ENCODE measurements at regions not wholly inside any gene's neighbourhood (a gene's known extent, or its start where the extent isn't known, plus 50 kb on each side); places are given as distances from the start of the nearest gene placed in this dataset.

DNA sequence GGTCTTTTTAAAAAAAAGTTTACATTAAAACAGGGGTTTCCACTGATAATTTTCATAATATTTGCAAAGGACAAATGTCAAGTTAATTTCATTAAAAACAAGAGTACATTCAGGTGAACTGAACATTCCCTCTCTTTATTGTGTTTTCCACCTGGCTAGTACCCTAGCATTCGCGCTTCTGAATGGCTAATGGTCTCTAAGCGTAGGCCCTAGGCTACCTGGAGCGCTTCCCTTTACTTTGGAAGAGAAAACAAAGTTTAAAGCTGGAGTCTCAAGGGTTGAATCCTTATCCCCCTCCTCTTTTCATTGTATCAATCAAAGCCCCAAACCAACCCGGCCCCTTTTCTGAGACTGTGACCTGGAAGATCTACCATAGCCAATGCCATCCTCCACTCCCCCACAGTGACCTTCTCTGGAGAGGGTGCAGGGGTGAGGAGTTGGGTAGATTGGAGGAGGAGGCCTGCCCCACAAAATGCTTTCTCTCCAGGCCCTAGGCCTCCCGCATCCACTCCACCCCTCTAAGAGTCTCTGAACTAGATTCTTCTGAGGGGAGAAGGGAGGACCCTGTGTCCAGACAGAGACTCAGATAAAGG lies 73.3 kb upstream of the TBCA start:
- no peak overlapping the region for H3K4me3 ChIP-seq (ENCODE audit: low read length in 2 of 2)
- H3K4me3 Mint-ChIP-seq = peak overlapping the region in 2 of 8 donors; percentile 13 to 28
- H3K36me3 ChIP-seq (ENCODE audit: insufficient read depth, low read length) = no peaks in the 10 kb centered on the region
- peaks cover 5 to 29% (median 22%) of the 10 kb centered on the region in 4 donors for H3K4me1 Mint-ChIP-seq
- POLR2A ChIA-PET (ENCODE audit: partially characterized antibody) = no interaction called here
- peaks cover 29 to 49% of the 10 kb centered on the region in 2 donors for H3K27me3 Mint-ChIP-seq
- H3K27ac Mint-ChIP-seq = no peak overlapping the region
- CTCF ChIA-PET (ENCODE audit: partially characterized antibody) = no interaction called here
- H3K27ac ChIP-seq (ENCODE audit: low read depth, low read length) = no peak overlapping the region
- peaks cover 9% of the 10 kb centered on the region for H3K27me3 ChIP-seq (ENCODE audit: insufficient read depth, low read length)
- peaks cover 22% of the 10 kb centered on the region for H3K4me1 ChIP-seq (ENCODE audit: insufficient read depth, low read length)
- intact Hi-C loops (cut with micrococcal nuclease) = no loop called here
- H3K9me3 Mint-ChIP-seq = peaks cover 0 to 4% (median 0%) of the 10 kb centered on the region in 8 donors
- no peaks in the 10 kb centered on the region for H3K9me3 ChIP-seq (ENCODE audit: control insufficient read depth in 1 of 2, low read length in 2 of 2)
- H3K36me3 Mint-ChIP-seq = no peaks in the 10 kb centered on the region
- DNase-seq = no peak

DNA sequence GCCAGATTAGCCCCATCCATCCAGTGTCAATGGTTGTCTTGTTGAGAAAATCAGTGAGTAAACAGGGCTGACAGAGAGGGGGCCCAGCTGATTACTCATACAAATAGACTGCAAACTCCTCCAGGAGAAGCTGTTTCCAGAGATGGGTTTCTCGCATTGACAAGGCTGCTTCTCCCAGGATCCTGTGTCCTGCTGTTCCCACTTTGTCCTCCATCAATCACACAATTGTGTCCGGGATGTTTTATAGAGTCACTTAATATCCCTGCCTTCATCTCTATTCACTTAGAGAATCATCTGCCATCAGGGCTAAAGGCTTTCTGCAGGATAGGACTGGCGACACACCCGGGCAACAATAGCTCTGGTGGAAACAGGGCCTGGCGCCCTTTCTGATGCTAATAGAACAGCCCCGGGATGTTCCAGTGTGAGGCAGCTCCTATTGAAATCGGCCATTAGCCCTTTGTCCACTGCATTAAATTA lies 71.7 kb upstream of the TBCA start:
- H3K27me3 ChIP-seq (ENCODE audit: insufficient read depth, low read length) = peaks cover 15% of the 10 kb centered on the region
- Mint-ChIP-seq H3K27me3 (peaks cover 34 to 51% of the 10 kb centered on the region in 2 donors), H3K27ac (no peak overlapping the region)

DNA sequence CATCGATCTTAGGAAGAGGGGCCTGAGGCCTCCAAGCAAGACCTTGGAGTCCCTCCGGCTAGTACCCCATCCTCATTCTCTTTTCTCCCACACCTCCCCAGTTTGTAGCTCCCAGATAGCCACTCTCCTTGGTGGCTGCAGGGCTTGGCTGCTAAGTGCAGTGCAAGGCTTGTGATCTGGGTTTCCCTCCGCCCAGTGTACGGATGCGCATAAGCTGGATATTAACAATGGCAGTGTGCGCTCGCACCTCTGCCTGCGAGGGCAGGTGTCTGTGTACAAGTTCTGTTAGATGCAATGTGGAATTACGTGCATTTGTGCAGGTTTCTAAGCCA lies 71.0 kb upstream of the TBCA start:
- Mint-ChIP-seq H3K4me3 (peak overlapping the region in 1 of 8 donors; percentile 26), H3K27ac (no peak overlapping the region), H3K4me1 (peaks cover 3 to 21% (median 15%) of the 10 kb centered on the region in 4 donors), H3K9me3 (peaks cover 0 to 4% (median 0%) of the 10 kb centered on the region in 8 donors), H3K27me3 (peaks cover 37 to 49% of the 10 kb centered on the region in 2 donors), H3K36me3 (no peaks in the 10 kb centered on the region)
- Histone ChIP-seq H3K27me3 (ENCODE audit: insufficient read depth, low read length) (peaks cover 15% of the 10 kb centered on the region), H3K27ac (ENCODE audit: low read depth, low read length) (no peak overlapping the region), H3K36me3 (ENCODE audit: insufficient read depth, low read length) (no peaks in the 10 kb centered on the region), H3K4me1 (ENCODE audit: insufficient read depth, low read length) (peaks cover 14% of the 10 kb centered on the region), H3K4me3 (ENCODE audit: low read length in 2 of 2) (no peak overlapping the region), H3K9me3 (ENCODE audit: control insufficient read depth in 1 of 2, low read length in 2 of 2) (no peaks in the 10 kb centered on the region)
- CTCF ChIA-PET (ENCODE audit: partially characterized antibody) = no interaction called here
- no peak for DNase-seq
- intact Hi-C loops (cut with micrococcal nuclease) = no loop called here
- POLR2A ChIA-PET (ENCODE audit: partially characterized antibody) = no interaction called here

More for the DNA sequence above, 71.7 kb upstream of the TBCA start:
- DNase-seq = no peak
- peaks cover 0 to 4% (median 0%) of the 10 kb centered on the region in 8 donors for H3K9me3 Mint-ChIP-seq
- H3K4me1 ChIP-seq (ENCODE audit: insufficient read depth, low read length) = peaks cover 21% of the 10 kb centered on the region
- no peak overlapping the region for H3K4me3 Mint-ChIP-seq
- intact Hi-C loops (cut with micrococcal nuclease) = no loop called here
- no peaks in the 10 kb centered on the region for H3K36me3 ChIP-seq (ENCODE audit: insufficient read depth, low read length)
- no peak overlapping the region for H3K27ac ChIP-seq (ENCODE audit: low read depth, low read length)
- H3K4me1 Mint-ChIP-seq = peaks cover 6 to 28% (median 22%) of the 10 kb centered on the region in 4 donors
- H3K36me3 Mint-ChIP-seq = no peaks in the 10 kb centered on the region
- POLR2A ChIA-PET (ENCODE audit: partially characterized antibody) = no interaction called here
- H3K4me3 ChIP-seq (ENCODE audit: low read length in 2 of 2) = no peak overlapping the region
- H3K9me3 ChIP-seq (ENCODE audit: control insufficient read depth in 1 of 2, low read length in 2 of 2) = no peaks in the 10 kb centered on the region
- CTCF ChIA-PET (ENCODE audit: partially characterized antibody) = no interaction called here

DNA sequence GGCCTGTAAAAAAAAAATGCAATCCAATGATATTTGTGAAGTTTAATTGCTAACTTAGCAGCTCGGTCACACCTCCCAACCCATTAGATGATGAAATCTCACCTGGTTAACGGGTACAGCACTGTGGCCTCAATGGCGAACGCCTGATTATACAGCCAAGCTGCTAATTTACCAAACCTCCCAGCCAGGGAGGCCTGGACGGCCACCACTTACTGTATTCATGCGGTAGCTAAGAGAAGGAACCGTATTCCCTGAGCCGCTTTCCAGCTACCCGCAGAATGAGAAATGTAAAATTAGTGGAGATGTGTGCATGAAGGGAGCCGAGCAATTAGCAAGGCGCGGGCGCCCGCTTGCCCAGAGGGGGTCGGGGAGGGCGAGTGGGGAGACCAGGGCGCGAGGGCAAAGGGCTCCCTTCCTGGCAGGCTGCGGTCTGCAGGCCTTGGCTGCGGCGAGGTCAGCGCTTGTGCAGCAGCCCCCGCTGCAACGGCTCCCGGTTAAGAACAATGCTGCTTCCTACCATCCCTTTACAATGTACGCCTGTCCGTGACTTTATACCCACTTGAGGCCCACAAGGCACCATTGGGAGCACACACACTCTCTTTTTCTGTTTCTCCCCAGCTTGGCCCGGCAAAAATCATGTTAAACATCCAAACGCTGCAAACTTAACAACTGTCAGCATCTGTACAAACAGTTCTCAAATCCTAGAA lies 70.4 kb upstream of the TBCA start:
- peaks cover 3 to 19% (median 12%) of the 10 kb centered on the region in 4 donors for H3K4me1 Mint-ChIP-seq
- intact Hi-C loops (cut with micrococcal nuclease) = no loop called here
- H3K27ac ChIP-seq (ENCODE audit: low read depth, low read length) = no peak overlapping the region
- DNase-seq = no peak
- H3K27me3 Mint-ChIP-seq = peaks cover 37 to 52% of the 10 kb centered on the region in 2 donors
- peaks cover 15% of the 10 kb centered on the region for H3K27me3 ChIP-seq (ENCODE audit: insufficient read depth, low read length)
- POLR2A ChIA-PET (ENCODE audit: partially characterized antibody) = no interaction called here
- no peak overlapping the region for H3K27ac Mint-ChIP-seq
- peaks cover 12% of the 10 kb centered on the region for H3K4me1 ChIP-seq (ENCODE audit: insufficient read depth, low read length)
- H3K36me3 ChIP-seq (ENCODE audit: insufficient read depth, low read length) = no peaks in the 10 kb centered on the region
- peaks cover 0 to 3% (median 0%) of the 10 kb centered on the region in 8 donors for H3K9me3 Mint-ChIP-seq
- no peaks in the 10 kb centered on the region for H3K36me3 Mint-ChIP-seq
- H3K9me3 ChIP-seq (ENCODE audit: control insufficient read depth in 1 of 2, low read length in 2 of 2) = no peaks in the 10 kb centered on the region
- H3K4me3 ChIP-seq (ENCODE audit: low read length in 2 of 2) = no peak overlapping the region
- H3K4me3 Mint-ChIP-seq = peak overlapping the region in 1 of 8 donors; percentile 26
- CTCF ChIA-PET (ENCODE audit: partially characterized antibody) = no interaction called here

DNA sequence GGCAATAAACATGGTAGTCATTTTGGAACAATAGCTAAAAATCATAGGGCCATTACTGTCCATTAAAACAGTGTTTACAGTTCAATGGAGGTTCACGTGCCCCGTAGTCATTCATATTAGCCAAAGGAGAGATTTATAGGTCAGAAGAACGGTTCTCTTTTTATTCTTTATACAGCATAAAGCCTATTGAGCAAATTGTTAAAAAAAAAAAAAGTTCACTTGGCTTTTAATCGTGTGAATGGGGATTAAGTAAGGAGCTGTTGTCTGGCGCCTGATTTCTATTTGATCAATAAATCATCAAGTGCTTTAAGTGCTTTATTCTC lies 69.1 kb upstream of the TBCA start:
- Mint-ChIP-seq H3K4me3 (peak overlapping the region in 5 of 8 donors; percentile 66 to 86 (median 75)), H3K27me3 (peaks cover 32 to 48% of the 10 kb centered on the region in 2 donors), H3K4me1 (peaks cover 3 to 10% (median 4%) of the 10 kb centered on the region in 4 donors), H3K9me3 (no peaks in the 10 kb centered on the region), H3K36me3 (no peaks in the 10 kb centered on the region), H3K27ac (no peak overlapping the region)
- intact Hi-C loops (cut with micrococcal nuclease) = no loop called here
- no peaks in the 10 kb centered on the region for H3K36me3 ChIP-seq (ENCODE audit: insufficient read depth, low read length)
- H3K9me3 ChIP-seq (ENCODE audit: control insufficient read depth in 1 of 2, low read length in 2 of 2) = no peaks in the 10 kb centered on the region
- peaks cover 8% of the 10 kb centered on the region for H3K27me3 ChIP-seq (ENCODE audit: insufficient read depth, low read length)
- no peak overlapping the region for H3K27ac ChIP-seq (ENCODE audit: low read depth, low read length)
- CTCF ChIA-PET (ENCODE audit: partially characterized antibody) = interaction anchor here (1.2 kb wide), 1 partner anchor 18 kb away, joined by 4 read pairs; no protein-coding TSS in a partner anchor
- H3K4me3 ChIP-seq (ENCODE audit: low read length in 2 of 2) = no peak overlapping the region
- H3K4me1 ChIP-seq (ENCODE audit: insufficient read depth, low read length) = peaks cover 12% of the 10 kb centered on the region
- no peak for DNase-seq
- POLR2A ChIA-PET (ENCODE audit: partially characterized antibody) = no interaction called here

DNA sequence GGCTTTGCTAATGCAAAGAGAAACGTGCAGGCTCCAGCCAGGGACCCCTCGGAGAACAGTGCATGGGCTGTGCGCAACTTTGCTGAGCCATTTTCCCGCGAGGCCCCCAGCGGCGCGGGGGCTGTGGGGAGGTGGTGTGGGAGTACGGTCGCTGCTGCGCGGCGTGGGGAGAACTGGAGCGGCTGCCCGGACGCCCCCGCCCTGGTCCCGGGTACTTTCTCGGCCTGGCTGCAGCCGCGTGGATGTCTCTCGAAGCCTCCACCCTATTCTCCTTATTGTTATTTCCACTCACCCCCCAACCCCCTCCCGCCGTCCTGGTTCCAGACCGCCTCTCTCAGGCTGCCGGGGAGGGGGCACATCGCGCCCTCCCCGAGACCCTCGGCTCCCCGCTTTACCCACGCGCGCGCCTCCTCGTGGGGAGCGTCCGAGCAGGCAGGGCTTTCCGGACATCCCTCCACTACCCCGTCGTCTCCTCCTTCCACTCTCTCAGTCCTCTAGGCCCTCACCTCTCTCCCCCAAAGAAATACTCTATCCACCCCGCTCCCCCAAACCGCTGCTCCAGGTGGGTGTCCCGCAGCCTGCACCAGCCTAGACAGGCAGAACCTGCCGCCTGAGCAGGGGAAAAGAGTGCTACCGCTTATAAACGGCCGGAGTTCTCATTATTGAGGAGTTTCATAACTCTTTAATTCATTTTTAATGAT lies 68.6 kb upstream of the TBCA start:
- no peaks in the 10 kb centered on the region for H3K9me3 Mint-ChIP-seq
- intact Hi-C loops (cut with micrococcal nuclease) = no loop called here
- peaks cover 8% of the 10 kb centered on the region for H3K27me3 ChIP-seq (ENCODE audit: insufficient read depth, low read length)
- H3K27ac Mint-ChIP-seq = no peak overlapping the region
- no peaks in the 10 kb centered on the region for H3K9me3 ChIP-seq (ENCODE audit: control insufficient read depth in 1 of 2, low read length in 2 of 2)
- no peak overlapping the region for H3K4me3 ChIP-seq (ENCODE audit: low read length in 2 of 2)
- CTCF ChIA-PET (ENCODE audit: partially characterized antibody) = interaction anchor here (1.2 kb wide), 1 partner anchor 18 kb away, joined by 4 read pairs; no protein-coding TSS in a partner anchor
- H3K27ac ChIP-seq (ENCODE audit: low read depth, low read length) = no peak overlapping the region
- H3K36me3 ChIP-seq (ENCODE audit: insufficient read depth, low read length) = no peaks in the 10 kb centered on the region
- H3K27me3 Mint-ChIP-seq = peaks cover 32 to 44% of the 10 kb centered on the region in 2 donors
- no peaks in the 10 kb centered on the region for H3K36me3 Mint-ChIP-seq
- POLR2A ChIA-PET (ENCODE audit: partially characterized antibody) = no interaction called here
- peaks cover 12% of the 10 kb centered on the region for H3K4me1 ChIP-seq (ENCODE audit: insufficient read depth, low read length)
- DNase-seq = no peak
- H3K4me1 Mint-ChIP-seq = peaks cover 3 to 10% (median 4%) of the 10 kb centered on the region in 4 donors
- peak overlapping the region; percentile 53 to 86 (median 70) for H3K4me3 Mint-ChIP-seq

DNA sequence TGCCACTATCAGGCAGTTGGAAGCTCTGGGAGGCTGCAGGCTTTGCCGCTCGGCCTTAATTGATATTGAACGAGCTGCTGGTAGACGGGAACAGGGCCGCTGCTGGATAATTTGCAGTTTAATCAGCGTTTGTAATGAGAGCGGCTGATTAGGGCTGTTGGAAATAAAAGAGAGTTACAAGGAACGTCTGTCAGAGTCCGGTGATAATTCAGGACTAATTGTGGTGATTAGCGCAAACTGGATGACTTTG lies 68.2 kb upstream of the TBCA start:
- Mint-ChIP-seq H3K27ac (no peak overlapping the region), H3K36me3 (no peaks in the 10 kb centered on the region), H3K4me1 (peaks cover 3 to 10% (median 4%) of the 10 kb centered on the region in 4 donors), H3K27me3 (peaks cover 32 to 42% of the 10 kb centered on the region in 2 donors), H3K4me3 (peak overlapping the region in 7 of 8 donors; percentile 6 to 83 (median 65)), H3K9me3 (no peaks in the 10 kb centered on the region)
- H3K27ac ChIP-seq (ENCODE audit: low read depth, low read length) = no peak overlapping the region
- peaks cover 8% of the 10 kb centered on the region for H3K27me3 ChIP-seq (ENCODE audit: insufficient read depth, low read length)
- H3K4me3 ChIP-seq (ENCODE audit: low read length in 2 of 2) = no peak overlapping the region
- H3K36me3 ChIP-seq (ENCODE audit: insufficient read depth, low read length) = no peaks in the 10 kb centered on the region
- intact Hi-C loops (cut with micrococcal nuclease) = no loop called here
- H3K4me1 ChIP-seq (ENCODE audit: insufficient read depth, low read length) = peaks cover 12% of the 10 kb centered on the region
- POLR2A ChIA-PET (ENCODE audit: partially characterized antibody) = no interaction called here
- H3K9me3 ChIP-seq (ENCODE audit: control insufficient read depth in 1 of 2, low read length in 2 of 2) = no peaks in the 10 kb centered on the region
- DNase-seq = no peak
- CTCF ChIA-PET (ENCODE audit: partially characterized antibody) = no interaction called here
